H7 (cell line): ENCODE measurements at regions not wholly inside any gene's neighbourhood (a gene's known extent, or its start where the extent isn't known, plus 50 kb on each side); places are given as distances from the start of the nearest gene placed in this dataset.
A peak's percentile ranks its signal among the peaks of the same experiment; 100 is the strongest.

Experiments used
- DNase-seq: peaks from one replicate; pipeline ENCODE4 v3.0.0; 2012
- H3K27me3 ChIP-seq: 2 replicates; pipeline ENCODE4 v1.6.0; 2011; ENCODE audit warnings: mild to moderate bottlenecking, low read length; ENCODE audit not compliant: control insufficient read depth, insufficient read depth
- H3K36me3 ChIP-seq: replicated peaks from 2 replicates; pipeline ENCODE4 v1.5.1; 2011; ENCODE audit warnings: low read length; ENCODE audit not compliant: control insufficient read depth, insufficient read depth
- H3K4me3 ChIP-seq: 2 replicates; pipeline ENCODE4 v1.5.1; 2011; ENCODE audit warnings: low read depth, mild to moderate bottlenecking, control low read depth, low read length, moderate library complexity; ENCODE audit not compliant: insufficient read depth

GRCh38 chr5:85108471-85108870 is 723.8 kb upstream of the EDIL3 start:
- Histone ChIP-seq H3K27me3 (no peaks in the 10 kb centered on the region), H3K4me3 (no peak overlapping the region), H3K36me3 (no peaks in the 10 kb centered on the region)
- DNase-seq: peak; percentile 2

GRCh38 chr5:85109616-85110015 is 724.9 kb upstream of the EDIL3 start:
- no peak for DNase-seq
- Histone ChIP-seq H3K36me3 (no peaks in the 10 kb centered on the region), H3K4me3 (no peak overlapping the region), H3K27me3 (no peaks in the 10 kb centered on the region)

GRCh38 chr5:85132269-85132668 is 747.6 kb upstream of the EDIL3 start:
- DNase-seq: no peak
- no peaks in the 10 kb centered on the region for H3K27me3 ChIP-seq
- no peaks in the 10 kb centered on the region for H3K36me3 ChIP-seq
- H3K4me3 ChIP-seq: no peak overlapping the region

- no peaks in the 10 kb centered on the region for H3K27me3 ChIP-seq
- no peak overlapping the region for H3K4me3 ChIP-seq
- H3K36me3 ChIP-seq: no peaks in the 10 kb centered on the region
- DNase-seq: no peak
These were observed 755.8 kb upstream of the EDIL3 start for GRCh38 chr5:85140471-85140870.

GRCh38 chr5:85143138-85143537 is 758.5 kb upstream of the EDIL3 start:
- no peaks in the 10 kb centered on the region for H3K27me3 ChIP-seq
- peak; percentile 0 for DNase-seq
- H3K4me3 ChIP-seq: no peak overlapping the region
- no peaks in the 10 kb centered on the region for H3K36me3 ChIP-seq

GRCh38 chr5:85148701-85149100 is 764.0 kb upstream of the EDIL3 start:
- Histone ChIP-seq H3K27me3 (no peaks in the 10 kb centered on the region), H3K36me3 (no peaks in the 10 kb centered on the region), H3K4me3 (no peak overlapping the region)
- no peak for DNase-seq

- Histone ChIP-seq H3K36me3 (no peaks in the 10 kb centered on the region), H3K4me3 (no peak overlapping the region), H3K27me3 (no peaks in the 10 kb centered on the region)
- DNase-seq: no peak
These were observed 774.7 kb upstream of the EDIL3 start for GRCh38 chr5:85159395-85159794.

- H3K4me3 ChIP-seq: no peak overlapping the region
- no peaks in the 10 kb centered on the region for H3K36me3 ChIP-seq
- DNase-seq: no peak
These were observed 783.8 kb upstream of the EDIL3 start for GRCh38 chr5:85168474-85168873.

GRCh38 chr5:85170183-85170582 is 785.5 kb upstream of the EDIL3 start:
- Histone ChIP-seq H3K27me3 (no peaks in the 10 kb centered on the region), H3K36me3 (no peaks in the 10 kb centered on the region), H3K4me3 (no peak overlapping the region)
- no peak for DNase-seq

More at GRCh38 chr5:85168474-85168873, 783.8 kb upstream of the EDIL3 start:
- H3K27me3 ChIP-seq: no peaks in the 10 kb centered on the region

GRCh38 chr5:85173469-85173868 is 788.8 kb upstream of the EDIL3 start:
- Histone ChIP-seq H3K27me3 (no peaks in the 10 kb centered on the region), H3K36me3 (no peaks in the 10 kb centered on the region), H3K4me3 (no peak overlapping the region)
- no peak for DNase-seq

GRCh38 chr5:85182344-85182743 is 797.7 kb upstream of the EDIL3 start:
- DNase-seq: no peak
- Histone ChIP-seq H3K4me3 (no peak overlapping the region), H3K27me3 (no peaks in the 10 kb centered on the region), H3K36me3 (no peaks in the 10 kb centered on the region)

- H3K36me3 ChIP-seq: no peaks in the 10 kb centered on the region
- no peak for DNase-seq
- no peak overlapping the region for H3K4me3 ChIP-seq
- H3K27me3 ChIP-seq: no peaks in the 10 kb centered on the region
These were observed 819.6 kb upstream of the EDIL3 start for GRCh38 chr5:85204289-85204688.

GRCh38 chr5:85205430-85205829 is 820.8 kb upstream of the EDIL3 start:
- H3K4me3 ChIP-seq: no peak overlapping the region
- no peak for DNase-seq
- no peaks in the 10 kb centered on the region for H3K27me3 ChIP-seq
- no peaks in the 10 kb centered on the region for H3K36me3 ChIP-seq

- H3K27me3 ChIP-seq: no peaks in the 10 kb centered on the region
- DNase-seq: no peak
- no peaks in the 10 kb centered on the region for H3K36me3 ChIP-seq
- H3K4me3 ChIP-seq: no peak overlapping the region
These were observed 840.7 kb upstream of the EDIL3 start for GRCh38 chr5:85225388-85225787.

- H3K4me3 ChIP-seq: no peak overlapping the region
- no peaks in the 10 kb centered on the region for H3K36me3 ChIP-seq
- no peak for DNase-seq
- H3K27me3 ChIP-seq: no peaks in the 10 kb centered on the region
These were observed 864.5 kb upstream of the EDIL3 start for GRCh38 chr5:85249204-85249603.

- Histone ChIP-seq H3K4me3 (no peak overlapping the region), H3K36me3 (no peaks in the 10 kb centered on the region)
- DNase-seq: no peak
These were observed 878.4 kb upstream of the EDIL3 start for GRCh38 chr5:85263125-85263524.

More at GRCh38 chr5:85263125-85263524, 878.4 kb upstream of the EDIL3 start:
- H3K27me3 ChIP-seq: no peaks in the 10 kb centered on the region
